HepG2 (cell line): ENCODE measurements at regions not wholly inside any gene's neighbourhood (a gene's known extent, or its start where the extent isn't known, plus 50 kb on each side); places are given as distances from the start of the nearest gene placed in this dataset.

Source experiments
- ATAC-seq: fragments of 200-7000 bp; cut with Tn5 transposase; 3 replicates; pipeline ENCODE4 v1.9.1; 2020; ENCODE audit warnings: mild to moderate bottlenecking, moderate library complexity
- BruUV-seq: library from RNA; stranded (reverse); fragments of 400-500 nt; replicated peaks from 2 replicates; lab custom pipeline; 2021; lab: Mats Ljungman, UMichigan
- CTCF ChIA-PET: fragments of 300-600 bp; formaldehyde crosslinking; extraction: SDS; loops from one replicate; lab custom pipeline; 2021; ENCODE audit warnings: low total read pairs, inconsistent platforms, low intra/inter-chr PET ratio; lab: Yijun Ruan, JAX
- POLR2A ChIA-PET: fragments of 350-600 bp; sonication (Branson Sonifier 250); formaldehyde crosslinking; loops from one replicate; lab custom pipeline; 2020; ENCODE audit warnings: antibody characterized with exemption, inconsistent platforms; lab: Yijun Ruan, JAX
- DNase-seq: peaks from one replicate; pipeline ENCODE4 v3.0.0-alpha.2; 2015; ENCODE audit warnings: low spot score
- FAIRE-seq: peaks from 3 replicates; lab custom pipeline; 2011; peaks lifted over from hg19 to GRCh38; lab: Jason Lieb, UNC
- H2AFZ ChIP-seq: one replicate; pipeline ENCODE4 v1.6.1; 2011; ENCODE audit warnings: low read length, inconsistent platforms
- H3K27ac ChIP-seq: fragments of 300-600 bp; 3 replicates; pipeline ENCODE4 v1.8.0; 2011; ENCODE audit warnings: mixed run types, mild to moderate bottlenecking, mixed read lengths, low read length, inconsistent platforms; ENCODE audit not compliant: insufficient read depth; ENCODE audit errors: extremely low read length
- H3K27me3 ChIP-seq, 2 experiments: fragments of 200-600 bp in 1 of 2; 2 replicates in 1 of 2; 3 replicates in 1 of 2; pipeline versions ENCODE4 v1.6.0 to v1.8.0; 2011; ENCODE audit warnings: low read length in 2 of 2, mild to moderate bottlenecking in 2 of 2, moderate library complexity in 2 of 2, inconsistent platforms in 1 of 2; ENCODE audit not compliant: insufficient read depth in 2 of 2, control insufficient read depth in 1 of 2
- H3K36me3 ChIP-seq, 2 experiments: fragments of 200-600 bp in 1 of 2; replicated peaks in 1 of 2; 2 replicates in 1 of 2; 3 replicates in 1 of 2; pipeline versions ENCODE4 v1.5.1 to v1.8.0; 2011; ENCODE audit warnings: low read length in 2 of 2, inconsistent platforms in 1 of 2; ENCODE audit not compliant: insufficient read depth in 2 of 2, control insufficient read depth in 1 of 2
- H3K4me1 ChIP-seq: 2 replicates; pipeline ENCODE4 v1.5.1; 2012; ENCODE audit warnings: low read length, inconsistent platforms; ENCODE audit not compliant: insufficient read depth
- H3K4me2 ChIP-seq: 2 replicates; pipeline ENCODE4 v1.6.0; 2011; ENCODE audit warnings: low read depth, low read length, inconsistent platforms
- H3K4me3 ChIP-seq, 3 experiments: fragments of 200-600 bp in 1 of 3; sonication (generic), shearing (Covaris generic) in 1 of 3; replicated peaks in 1 of 3; 2 replicates each; pipeline ENCODE4 v1.5.1; 2011 to 2016; ENCODE audit warnings: low read length in 3 of 3, inconsistent platforms in 2 of 3, low read depth in 2 of 3, mild to moderate bottlenecking in 2 of 3, control low read depth in 1 of 3, mixed read lengths in 1 of 3; ENCODE audit not compliant: insufficient read depth in 1 of 3
- H3K79me2 ChIP-seq: one replicate; pipeline ENCODE4 v1.6.1; 2011; ENCODE audit warnings: low read length, inconsistent platforms; ENCODE audit not compliant: insufficient read depth
- H3K9ac ChIP-seq: 2 replicates; pipeline ENCODE4 v1.6.0; 2011; ENCODE audit warnings: mild to moderate bottlenecking, low read depth, low read length, inconsistent platforms; ENCODE audit not compliant: insufficient read depth
- H3K9me3 ChIP-seq: 2 replicates; pipeline ENCODE4 v1.5.1; 2012; ENCODE audit warnings: mild to moderate bottlenecking, low read length
- H4K20me1 ChIP-seq: 2 replicates; pipeline ENCODE4 v1.6.0; 2011; ENCODE audit warnings: inconsistent platforms, mild to moderate bottlenecking, low read length, moderate library complexity; ENCODE audit not compliant: insufficient read depth
- AHDC1 ChIP-seq: sonication (generic); formaldehyde crosslinking; IDR thresholded peaks from 2 replicates; pipeline ENCODE4 v1.5.1; 2020; ENCODE audit warnings: mild to moderate bottlenecking, missing genetic modification reagents, borderline replicate concordance
- AKAP8 ChIP-seq: sonication (generic); formaldehyde crosslinking; IDR thresholded peaks from 2 replicates; pipeline ENCODE4 v1.5.1; 2020; ENCODE audit warnings: mild to moderate bottlenecking, missing genetic modification reagents
- ATRX ChIP-seq: sonication (generic); formaldehyde crosslinking; IDR thresholded peaks from 2 replicates; pipeline ENCODE4 v1.4.0; 2020; ENCODE audit warnings: missing genetic modification reagents, borderline replicate concordance
- KDM2A ChIP-seq: sonication (generic); formaldehyde crosslinking; IDR thresholded peaks from 2 replicates; pipeline ENCODE4 v1.4.0; 2020; ENCODE audit warnings: low read depth, missing genetic modification reagents, borderline replicate concordance
- NFE2 ChIP-seq: sonication (generic); formaldehyde crosslinking; IDR thresholded peaks from 2 replicates; pipeline ENCODE4 v1.4.0; 2020; ENCODE audit warnings: missing genetic modification reagents
- NFRKB ChIP-seq: fragments of 450-650 bp; IDR thresholded peaks from 2 replicates; pipeline ENCODE4 v1.6.1; 2017
- ZNF12 ChIP-seq: sonication (generic); formaldehyde crosslinking; IDR thresholded peaks from 2 replicates; pipeline ENCODE4 v1.5.0; 2020; ENCODE audit warnings: missing genetic modification reagents
- ZNF605 ChIP-seq: sonication (generic); formaldehyde crosslinking; IDR thresholded peaks from 2 replicates; pipeline ENCODE4 v1.8.0; 2022; ENCODE audit warnings: mild to moderate bottlenecking, missing genetic modification reagents
- ZNF629 ChIP-seq: sonication (generic); formaldehyde crosslinking; conservative IDR thresholded peaks from 2 replicates; pipeline ENCODE4 v1.5.0; 2020; ENCODE audit warnings: missing genetic modification reagents
- ZNF816 ChIP-seq: sonication (generic); formaldehyde crosslinking; IDR thresholded peaks from 2 replicates; pipeline ENCODE4 v1.8.0; 2022; ENCODE audit warnings: missing genetic modification reagents, mild to moderate bottlenecking, borderline replicate concordance
- ZNF83 ChIP-seq: sonication (generic); formaldehyde crosslinking; IDR thresholded peaks from 2 replicates; pipeline ENCODE4 v1.4.0; 2020; ENCODE audit warnings: missing genetic modification reagents, mild to moderate bottlenecking, borderline replicate concordance
- WGBS: methylation state at CpG from one replicate; pipeline ENCODE4 v1.1.6; 2017; ENCODE audit warnings: low lambda C conversion rate; 5-methylcytosine and 5-hydroxymethylcytosine counted together
- in situ Hi-C: cut with HindIII; loops from 2 replicates; pipeline ENCODE4 v1.10.0; 2017; ENCODE audit warnings: low pct_unique_long_range_greater_than_20kb; ENCODE audit not compliant: extremely low pct_ligation_motif_present
- intact Hi-C: fragments of 100-400 bp; cut with micrococcal nuclease; formaldehyde crosslinking; loops from one replicate; pipeline ENCODE4 v1.10.0; 2022; ENCODE audit not compliant: unreplicated experiment
- TF ChIP-seq, protein P1 (sequence below): sonication (generic); formaldehyde crosslinking; IDR thresholded peaks from 2 replicates; pipeline ENCODE4 v1.5.1; 2020; ENCODE audit warnings: missing genetic modification reagents, mild to moderate bottlenecking, borderline replicate concordance

GRCh38 chr6:159533016-159533415 lies 160.0 kb downstream of the SOD2 start:
- intact Hi-C loops (no loop called here), in situ Hi-C loops (no loop called here)
- Histone ChIP-seq H3K9ac (no peak overlapping the region), H3K4me1 (no peaks in the 10 kb centered on the region), H2AFZ (no peak overlapping the region), H3K9me3 (no peaks in the 10 kb centered on the region), H4K20me1 (no peaks in the 10 kb centered on the region), H3K27ac (no peak overlapping the region), H3K36me3 (no peaks in the 10 kb centered on the region), H3K4me2 (no peak overlapping the region), H3K4me3 (no peak overlapping the region), H3K79me2 (no peaks in the 10 kb centered on the region), H3K27me3 (peaks cover 4 to 53% of the 10 kb centered on the region in 2 experiments; a peak in 4 of 5 replicates)
- WGBS, result 0% methylated on average over 1 of the region's 1 CpG
- ATAC-seq, result no peak
- no TSS peak for BruUV-seq
- CTCF ChIA-PET, result no interaction called here
- no peak for FAIRE-seq
- POLR2A ChIA-PET, result interaction anchor here (0.6 kb wide), 1 partner anchor 209 kb away, joined by 3 read pairs; no protein-coding TSS in a partner anchor
- TF ChIP-seq, protein P1, sequence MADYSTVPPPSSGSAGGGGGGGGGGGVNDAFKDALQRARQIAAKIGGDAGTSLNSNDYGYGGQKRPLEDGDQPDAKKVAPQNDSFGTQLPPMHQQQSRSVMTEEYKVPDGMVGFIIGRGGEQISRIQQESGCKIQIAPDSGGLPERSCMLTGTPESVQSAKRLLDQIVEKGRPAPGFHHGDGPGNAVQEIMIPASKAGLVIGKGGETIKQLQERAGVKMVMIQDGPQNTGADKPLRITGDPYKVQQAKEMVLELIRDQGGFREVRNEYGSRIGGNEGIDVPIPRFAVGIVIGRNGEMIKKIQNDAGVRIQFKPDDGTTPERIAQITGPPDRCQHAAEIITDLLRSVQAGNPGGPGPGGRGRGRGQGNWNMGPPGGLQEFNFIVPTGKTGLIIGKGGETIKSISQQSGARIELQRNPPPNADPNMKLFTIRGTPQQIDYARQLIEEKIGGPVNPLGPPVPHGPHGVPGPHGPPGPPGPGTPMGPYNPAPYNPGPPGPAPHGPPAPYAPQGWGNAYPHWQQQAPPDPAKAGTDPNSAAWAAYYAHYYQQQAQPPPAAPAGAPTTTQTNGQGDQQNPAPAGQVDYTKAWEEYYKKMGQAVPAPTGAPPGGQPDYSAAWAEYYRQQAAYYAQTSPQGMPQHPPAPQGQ (CRISPR knock-in tag), result no peak
- TF ChIP-seq ZNF629 (CRISPR knock-in tag), result peak; percentile 47; the same call in 1 of the 2 replicates
- DNase-seq, result no peak

DNA sequence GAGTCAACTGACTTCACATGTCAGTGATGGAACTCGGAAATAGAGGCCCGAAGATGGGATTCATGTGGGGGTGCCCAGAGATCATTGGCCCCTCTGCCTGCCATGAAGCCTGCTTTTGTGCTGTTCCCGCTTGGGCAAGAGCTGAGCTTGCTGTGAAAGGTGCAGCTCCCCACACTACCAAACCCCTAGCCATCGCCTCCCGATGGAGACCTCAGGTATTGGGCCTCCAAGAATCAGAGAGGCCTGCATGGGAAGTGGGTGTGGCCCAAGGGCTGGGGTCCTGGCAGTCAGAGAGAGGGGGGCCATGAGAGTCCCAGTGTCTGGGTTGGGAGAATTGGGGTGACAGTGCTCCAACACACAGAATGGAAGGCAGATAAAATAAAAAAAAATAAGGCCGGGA lies 160.9 kb downstream of the SOD2 start:
- no TSS peak for BruUV-seq
- no peak overlapping the region for H2AFZ ChIP-seq
- H3K27me3 ChIP-seq, result peaks cover 4 to 53% of the 10 kb centered on the region in 2 experiments; a peak in 4 of 5 replicates
- FAIRE-seq, result no peak
- ChIA-PET CTCF (no interaction called here), POLR2A (no interaction called here)
- H3K4me3 ChIP-seq, result no peak overlapping the region
- H3K27ac ChIP-seq, result no peak overlapping the region
- H3K4me2 ChIP-seq, result no peak overlapping the region
- no peaks in the 10 kb centered on the region for H3K9me3 ChIP-seq
- H3K9ac ChIP-seq, result no peak overlapping the region
- H3K36me3 ChIP-seq, result no peaks in the 10 kb centered on the region
- no peaks in the 10 kb centered on the region for H3K79me2 ChIP-seq
- WGBS, result 20% methylated on average over 6 of the region's 6 CpGs
- no peak for ATAC-seq
- no peak for DNase-seq
- intact Hi-C loops, result no loop called here
- no peaks in the 10 kb centered on the region for H4K20me1 ChIP-seq
- H3K4me1 ChIP-seq, result no peaks in the 10 kb centered on the region
- in situ Hi-C loops, result no loop called here
- TF ChIP-seq ATRX (CRISPR knock-in tag) (no peak), ZNF816 (CRISPR knock-in tag) (no peak), NFE2 (CRISPR knock-in tag) (no peak), NFRKB (no peak), ZNF12 (CRISPR knock-in tag) (no peak), ZNF605 (no peak), KDM2A (no peak), ZNF83 (CRISPR knock-in tag) (no peak), AHDC1 (no peak), AKAP8 (CRISPR knock-in tag) (no peak)
